IgD-negative memory B cell (primary cell): ENCODE measurements at regions not wholly inside any gene's neighbourhood (a gene's known extent, or its start where the extent isn't known, plus 50 kb on each side); places are given as distances from the start of the nearest gene placed in this dataset.
A peak's percentile ranks its signal among the peaks of the same experiment; 100 is the strongest.

ENCODE experiments used
- H3K27ac Mint-ChIP-seq, 3 donors: one replicate each; pipeline ENCODE4 v1.8.0; 2020 to 2022; ENCODE audit warnings: mild to moderate bottlenecking in 3 of 3, mixed read lengths in 3 of 3, moderate library complexity in 1 of 3
- H3K27me3 Mint-ChIP-seq: one replicate; pipeline ENCODE4 v1.8.0; 2021; ENCODE audit warnings: mixed read lengths
- H3K36me3 Mint-ChIP-seq: one replicate; pipeline ENCODE4 v1.8.0; 2020; ENCODE audit warnings: mild to moderate bottlenecking, mixed read lengths
- H3K4me1 Mint-ChIP-seq, 3 donors: one replicate each; pipeline ENCODE4 v1.8.0; 2020 to 2022; ENCODE audit warnings: mixed read lengths in 3 of 3, mild to moderate bottlenecking in 1 of 3
- H3K4me3 Mint-ChIP-seq, 4 donors: one replicate each; pipeline ENCODE4 v1.8.0; 2020 to 2022; ENCODE audit warnings: mild to moderate bottlenecking in 4 of 4, mixed read lengths in 4 of 4, moderate library complexity in 3 of 4
- H3K9me3 Mint-ChIP-seq, 3 donors: one replicate each; pipeline ENCODE4 v1.8.0; 2020 to 2021; ENCODE audit warnings: mixed read lengths in 3 of 3, mild to moderate bottlenecking in 1 of 3

DNA sequence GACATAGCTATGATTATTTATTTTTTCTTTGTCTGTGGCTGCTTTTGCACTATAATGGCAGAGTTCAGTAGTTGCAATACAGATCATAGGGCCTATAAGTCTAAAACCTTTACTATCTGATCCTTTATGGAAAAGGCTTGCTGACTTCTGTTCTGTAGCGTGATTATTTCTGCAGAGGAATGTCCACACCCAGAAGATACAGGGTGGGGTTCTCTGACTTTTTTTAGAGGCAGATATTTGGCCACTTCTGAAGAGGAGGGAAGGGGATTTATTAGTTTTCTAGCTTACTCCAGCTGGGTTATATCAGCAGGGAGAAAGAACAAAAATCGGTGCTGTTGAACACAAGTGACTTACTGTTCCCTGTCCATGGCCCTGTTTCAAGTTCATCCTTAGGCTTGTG, 97.6 kb downstream of the RPE65 start:
- peaks cover 2 to 5% (median 3%) of the 10 kb centered on the region in 3 donors for H3K9me3 Mint-ChIP-seq
- H3K4me3 Mint-ChIP-seq, result no peak overlapping the region
- H3K36me3 Mint-ChIP-seq, result no peaks in the 10 kb centered on the region
- H3K27ac Mint-ChIP-seq, result no peak overlapping the region
- H3K27me3 Mint-ChIP-seq, result no peaks in the 10 kb centered on the region
- H3K4me1 Mint-ChIP-seq, result peaks cover 7 to 10% (median 9%) of the 10 kb centered on the region in 3 donors

DNA sequence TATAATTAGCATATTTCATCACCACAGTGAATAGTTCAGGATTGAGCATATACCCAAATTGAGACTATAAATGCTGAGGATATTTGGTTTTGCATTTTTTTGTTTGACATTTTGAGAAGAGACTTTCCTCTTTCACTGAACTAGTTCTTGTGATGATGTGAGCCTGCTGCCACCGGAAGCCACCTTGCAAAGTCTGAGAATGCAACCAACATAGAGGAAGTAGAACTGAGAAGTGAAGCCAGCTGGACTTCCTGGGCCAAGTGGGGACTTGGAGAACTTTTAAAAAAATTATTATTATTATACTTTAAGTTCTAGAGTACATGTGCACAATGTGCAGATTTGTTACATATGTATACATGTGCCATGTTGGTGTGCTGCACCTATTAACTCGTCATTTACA, 102.3 kb downstream of the RPE65 start:
- Mint-ChIP-seq H3K27ac (peak overlapping the region in 2 of 3 donors; percentile 34 to 54), H3K9me3 (peaks cover 0 to 3% (median 2%) of the 10 kb centered on the region in 3 donors), H3K36me3 (no peaks in the 10 kb centered on the region), H3K4me3 (peak overlapping the region; percentile 5 to 58 (median 22)), H3K4me1 (peaks cover 10 to 21% (median 15%) of the 10 kb centered on the region in 3 donors), H3K27me3 (no peaks in the 10 kb centered on the region)

DNA sequence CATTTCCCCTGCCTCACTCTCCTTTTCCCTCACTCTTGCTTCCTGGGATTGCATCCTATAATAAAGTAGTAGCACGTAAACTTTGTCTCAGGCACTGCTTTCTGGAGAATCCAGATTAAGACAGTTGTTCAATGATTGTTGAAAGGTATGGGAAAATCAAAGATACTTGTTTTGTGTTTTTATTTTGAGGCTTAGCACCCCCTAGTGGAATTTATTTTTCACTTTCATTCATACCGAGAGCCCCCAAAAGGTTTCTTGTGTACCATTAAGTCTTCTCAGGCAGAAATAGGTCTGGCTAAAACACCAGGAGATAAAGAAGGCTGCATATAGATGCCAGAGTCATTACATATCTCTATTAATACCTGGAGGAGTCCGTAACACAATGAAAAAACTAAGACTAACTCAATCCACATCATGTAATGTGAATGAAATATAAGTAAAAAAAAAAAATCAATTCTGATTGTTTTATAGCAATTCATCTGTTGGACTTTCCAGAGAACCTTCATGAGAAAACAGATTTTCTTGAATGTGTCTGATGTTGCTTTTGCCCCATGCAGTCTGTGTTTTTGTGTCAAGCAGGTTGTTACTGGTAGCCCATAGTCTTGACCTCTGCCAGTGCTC, 103.5 kb downstream of the RPE65 start:
- no peaks in the 10 kb centered on the region for H3K27me3 Mint-ChIP-seq
- H3K36me3 Mint-ChIP-seq, result no peaks in the 10 kb centered on the region
- peak overlapping the region in 2 of 3 donors; percentile 66 to 91 for H3K27ac Mint-ChIP-seq
- H3K4me1 Mint-ChIP-seq, result peaks cover 10 to 21% (median 15%) of the 10 kb centered on the region in 3 donors
- peaks cover 0 to 3% (median 2%) of the 10 kb centered on the region in 3 donors for H3K9me3 Mint-ChIP-seq
- peak overlapping the region in 1 of 4 donors; percentile 19 for H3K4me3 Mint-ChIP-seq

DNA sequence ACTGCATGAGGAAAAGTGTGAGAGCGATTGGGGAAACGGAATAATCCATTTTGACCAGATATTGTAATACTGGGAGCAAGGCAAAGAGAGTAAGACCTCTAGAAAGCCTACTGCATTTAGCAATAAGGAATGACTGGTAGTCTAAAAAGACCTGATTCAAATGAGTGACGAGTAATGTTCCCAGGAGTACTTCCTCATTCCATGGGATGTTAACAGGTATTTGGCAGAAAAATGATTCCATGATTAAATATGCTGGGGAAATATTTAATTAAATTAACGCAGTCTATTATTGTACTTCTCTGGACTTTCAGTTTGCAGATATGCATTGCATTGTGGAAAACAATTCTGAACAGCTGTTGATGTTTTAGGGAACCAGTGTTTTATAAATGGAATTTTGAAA, 105.5 kb downstream of the RPE65 start:
- no peaks in the 10 kb centered on the region for H3K27me3 Mint-ChIP-seq
- H3K27ac Mint-ChIP-seq, result no peak overlapping the region
- H3K36me3 Mint-ChIP-seq, result no peaks in the 10 kb centered on the region
- peaks cover 0 to 3% (median 2%) of the 10 kb centered on the region in 3 donors for H3K9me3 Mint-ChIP-seq
- peaks cover 10 to 21% (median 11%) of the 10 kb centered on the region in 3 donors for H3K4me1 Mint-ChIP-seq
- no peak overlapping the region for H3K4me3 Mint-ChIP-seq

DNA sequence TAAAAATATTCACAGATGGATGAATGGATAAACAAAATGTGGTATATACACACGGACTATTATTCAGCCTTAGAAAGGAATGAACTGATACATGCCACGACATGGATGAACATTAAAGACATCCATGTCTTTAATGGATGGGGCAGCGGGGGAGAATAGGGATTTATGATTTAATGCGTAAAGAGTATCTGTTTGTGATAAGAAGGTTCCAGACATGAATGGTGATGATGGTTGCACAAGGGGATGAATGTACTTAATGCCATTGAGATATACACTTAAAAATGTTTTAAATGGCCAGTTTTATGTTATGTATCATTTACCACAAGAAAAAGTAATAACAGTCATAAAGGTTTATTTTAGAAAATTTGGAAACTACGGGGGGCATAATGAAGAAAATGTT, 108.6 kb upstream of the WLS start:
- Mint-ChIP-seq H3K4me3 (no peak overlapping the region), H3K4me1 (peaks cover 0 to 5% (median 5%) of the 10 kb centered on the region in 3 donors), H3K36me3 (no peaks in the 10 kb centered on the region), H3K27ac (no peak overlapping the region), H3K27me3 (peaks cover 3% of the 10 kb centered on the region), H3K9me3 (no peaks in the 10 kb centered on the region)

DNA sequence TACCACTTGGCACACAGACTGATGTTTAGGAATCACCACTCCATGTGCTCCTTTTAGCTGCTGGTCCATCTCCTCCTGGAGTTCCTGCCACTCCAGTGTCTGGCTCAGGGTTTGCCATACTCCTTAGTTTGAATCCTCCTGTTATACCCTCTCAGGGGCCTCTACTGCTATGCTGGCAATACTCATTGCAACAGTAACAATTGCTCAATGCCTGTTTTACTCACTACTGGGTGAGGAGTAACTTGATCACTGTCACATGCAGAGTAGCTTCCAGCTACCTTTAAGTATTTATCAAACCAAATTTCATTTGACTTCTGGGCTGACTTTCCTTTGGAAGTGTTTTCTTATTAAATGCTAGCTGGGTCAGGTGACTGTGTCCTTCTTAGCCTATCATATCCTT, 107.2 kb upstream of the WLS start:
- peak overlapping the region in 1 of 3 donors; percentile 59 for H3K27ac Mint-ChIP-seq
- no peaks in the 10 kb centered on the region for H3K9me3 Mint-ChIP-seq
- peaks cover 3% of the 10 kb centered on the region for H3K27me3 Mint-ChIP-seq
- H3K4me1 Mint-ChIP-seq, result peaks cover 0 to 3% (median 0%) of the 10 kb centered on the region in 3 donors
- no peaks in the 10 kb centered on the region for H3K36me3 Mint-ChIP-seq
- H3K4me3 Mint-ChIP-seq, result peak overlapping the region in 1 of 4 donors; percentile 61

DNA sequence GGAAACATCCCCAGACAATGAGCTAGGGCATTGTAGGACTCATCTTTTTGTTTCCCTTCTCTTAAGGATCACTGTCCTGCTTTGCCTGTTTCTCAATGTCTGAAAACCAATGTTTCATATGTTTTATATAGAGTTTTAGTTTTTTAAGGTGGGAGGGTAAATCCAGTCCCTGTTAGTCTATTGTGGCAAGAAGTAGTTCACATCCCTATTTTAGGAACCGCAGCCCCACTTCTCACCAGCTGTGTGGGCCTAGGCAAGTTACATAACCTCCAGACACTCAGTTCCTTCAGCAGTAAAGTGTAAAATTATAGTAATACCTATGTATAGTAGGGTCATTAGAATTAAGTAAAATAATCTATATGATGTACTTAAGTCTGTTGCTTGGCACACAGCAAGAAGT, 105.8 kb upstream of the WLS start:
- Mint-ChIP-seq H3K4me1 (peaks cover 0 to 3% (median 0%) of the 10 kb centered on the region in 3 donors), H3K9me3 (no peaks in the 10 kb centered on the region), H3K4me3 (no peak overlapping the region), H3K27ac (no peak overlapping the region), H3K36me3 (peaks cover 2% of the 10 kb centered on the region), H3K27me3 (peaks cover 3% of the 10 kb centered on the region)

DNA sequence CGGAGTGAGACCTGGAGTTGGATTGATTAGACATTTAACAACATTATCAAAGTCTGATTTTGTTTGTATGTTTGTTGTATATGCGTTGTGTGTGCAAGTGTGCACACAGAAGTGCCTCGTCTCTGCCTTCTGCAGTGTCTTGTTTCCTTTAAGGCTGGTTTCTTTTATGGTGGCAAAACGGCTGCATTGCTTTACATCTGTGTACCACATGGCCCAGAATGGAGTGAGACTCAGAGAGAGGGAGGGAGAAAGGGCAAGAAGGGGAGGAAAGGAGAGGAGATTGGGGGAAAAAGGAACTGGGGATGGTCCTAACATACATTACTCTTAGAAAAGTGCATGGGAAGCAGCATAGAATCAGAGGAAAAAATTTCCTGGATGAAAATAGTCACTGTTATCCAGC, 99.7 kb upstream of the WLS start:
- peaks cover 0 to 4% (median 0%) of the 10 kb centered on the region in 3 donors for H3K4me1 Mint-ChIP-seq
- peaks cover 2% of the 10 kb centered on the region for H3K27me3 Mint-ChIP-seq
- peaks cover 0 to 1% (median 0%) of the 10 kb centered on the region in 3 donors for H3K9me3 Mint-ChIP-seq
- H3K4me3 Mint-ChIP-seq, result no peak overlapping the region
- H3K27ac Mint-ChIP-seq, result peak overlapping the region in 1 of 3 donors; percentile 41
- H3K36me3 Mint-ChIP-seq, result peaks cover 2% of the 10 kb centered on the region

DNA sequence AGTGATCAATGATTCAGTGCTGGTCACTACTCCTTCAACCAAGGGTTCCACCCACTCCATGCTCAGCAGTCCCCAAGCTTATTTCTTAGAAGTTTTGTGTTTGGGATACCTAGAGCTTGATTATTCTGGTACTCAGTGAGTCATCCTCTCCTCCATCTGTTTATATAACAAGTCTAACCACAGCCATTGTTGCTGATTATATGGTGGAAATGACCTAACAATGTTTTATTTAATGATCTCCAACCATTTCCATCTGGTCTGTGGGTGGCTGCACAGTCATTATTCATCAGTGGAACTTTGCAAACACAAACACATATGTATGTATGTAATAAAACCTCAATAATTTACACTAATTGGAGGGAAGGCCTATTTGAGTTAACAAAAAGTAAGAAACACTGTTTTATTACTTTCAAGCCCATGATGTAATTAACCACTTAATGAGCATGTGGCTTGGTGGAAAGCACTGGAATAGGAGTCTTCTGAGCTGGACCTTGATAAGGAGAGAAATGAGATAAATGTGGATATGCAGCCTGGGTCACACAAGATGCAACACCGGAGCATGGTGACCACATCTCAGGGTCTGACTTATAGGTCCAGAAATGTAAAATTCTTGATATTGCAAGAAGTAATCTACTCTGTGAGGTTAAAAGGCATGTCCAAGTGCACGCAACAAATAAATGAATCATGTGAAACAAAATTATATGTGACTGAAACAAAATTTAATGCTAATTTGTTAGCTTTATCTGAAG, 99.0 kb upstream of the WLS start:
- H3K27me3 Mint-ChIP-seq, result peaks cover 2% of the 10 kb centered on the region
- H3K9me3 Mint-ChIP-seq, result peaks cover 0 to 1% (median 0%) of the 10 kb centered on the region in 3 donors
- H3K36me3 Mint-ChIP-seq, result peaks cover 2% of the 10 kb centered on the region
- no peak overlapping the region for H3K27ac Mint-ChIP-seq
- peaks cover 0 to 4% (median 0%) of the 10 kb centered on the region in 3 donors for H3K4me1 Mint-ChIP-seq
- no peak overlapping the region for H3K4me3 Mint-ChIP-seq

DNA sequence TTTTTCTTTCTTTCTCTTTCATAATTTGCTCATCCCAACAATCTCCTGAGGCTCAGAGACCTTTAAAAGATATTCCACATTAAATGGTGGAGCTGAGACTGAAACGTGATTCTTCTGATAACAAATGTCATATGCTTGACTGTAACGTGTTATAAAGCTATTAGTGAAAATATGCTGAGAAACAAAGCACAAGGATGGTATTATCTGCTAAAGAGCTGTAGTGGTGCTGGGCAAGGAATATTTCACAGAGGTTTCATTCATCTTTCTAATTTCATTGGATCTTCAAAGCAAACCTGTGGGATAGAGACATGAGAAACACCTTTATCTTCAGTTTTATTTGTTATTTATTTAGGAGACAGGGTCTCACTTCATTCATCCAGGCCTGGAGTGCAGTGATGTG, 98.1 kb upstream of the WLS start:
- H3K27me3 Mint-ChIP-seq, result peaks cover 2% of the 10 kb centered on the region
- peaks cover 0 to 4% (median 0%) of the 10 kb centered on the region in 3 donors for H3K4me1 Mint-ChIP-seq
- no peak overlapping the region for H3K27ac Mint-ChIP-seq
- H3K9me3 Mint-ChIP-seq, result peaks cover 0 to 4% (median 1%) of the 10 kb centered on the region in 3 donors
- no peak overlapping the region for H3K4me3 Mint-ChIP-seq
- H3K36me3 Mint-ChIP-seq, result peaks cover 2% of the 10 kb centered on the region

DNA sequence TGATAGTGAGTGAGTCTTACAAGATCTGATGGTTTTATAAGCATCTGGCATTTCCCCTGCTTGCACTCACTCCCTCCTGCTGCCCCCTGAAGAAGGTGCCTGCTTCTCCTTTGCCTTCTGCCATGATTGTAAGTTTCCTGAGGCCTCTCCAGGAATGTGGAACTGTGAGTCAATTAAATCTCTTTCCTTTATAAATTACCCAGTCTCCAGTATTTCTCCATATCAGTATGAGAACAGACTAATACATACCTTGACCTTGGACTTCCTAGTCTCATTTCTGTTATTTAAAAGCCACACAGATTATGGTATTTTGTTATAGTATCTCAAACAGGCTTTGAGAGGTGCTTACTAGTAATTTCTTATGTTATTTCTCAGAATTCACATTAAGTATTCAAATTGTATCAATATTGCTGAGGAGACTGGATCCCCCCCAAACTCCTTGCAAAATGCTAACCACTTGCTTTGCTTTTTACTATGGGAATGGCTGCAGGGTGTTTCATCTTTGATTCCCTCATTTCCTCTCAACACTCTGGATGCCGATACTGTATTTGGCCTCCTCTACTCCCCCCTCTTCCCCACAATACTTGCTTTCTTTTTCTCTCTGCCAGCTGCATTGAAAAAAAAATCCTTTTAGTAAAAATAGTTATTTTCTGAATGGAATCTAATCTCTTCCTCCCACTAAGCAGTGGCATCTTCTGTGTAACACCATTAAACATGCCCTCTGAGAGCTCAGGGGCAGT, 96.9 kb upstream of the WLS start:
- H3K9me3 Mint-ChIP-seq, result peaks cover 0 to 4% (median 1%) of the 10 kb centered on the region in 3 donors
- peaks cover 0 to 4% (median 0%) of the 10 kb centered on the region in 3 donors for H3K4me1 Mint-ChIP-seq
- H3K36me3 Mint-ChIP-seq, result peaks cover 6% of the 10 kb centered on the region
- peaks cover 2% of the 10 kb centered on the region for H3K27me3 Mint-ChIP-seq
- H3K4me3 Mint-ChIP-seq, result no peak overlapping the region
- no peak overlapping the region for H3K27ac Mint-ChIP-seq

DNA sequence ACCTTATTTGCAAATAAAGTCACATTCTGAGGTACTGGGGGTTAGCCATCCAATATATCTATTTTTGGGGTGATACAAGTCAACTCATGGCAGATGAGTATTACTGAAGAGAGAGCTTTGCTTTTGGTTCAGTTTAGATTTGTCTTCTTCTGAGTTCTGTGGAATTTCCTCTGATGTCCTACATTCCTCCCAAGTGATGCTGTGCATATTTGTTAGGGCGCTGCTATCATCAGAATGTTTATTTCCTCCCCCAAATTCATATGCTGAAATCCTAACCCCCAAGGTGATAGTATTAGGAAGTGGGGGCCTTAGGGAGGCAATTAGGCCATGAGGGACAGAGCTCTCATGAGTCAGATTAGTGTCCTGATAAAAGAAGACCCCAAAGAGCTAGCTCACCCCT, 96.2 kb upstream of the WLS start:
- H3K4me3 Mint-ChIP-seq, result no peak overlapping the region
- H3K4me1 Mint-ChIP-seq, result peaks cover 0 to 4% (median 0%) of the 10 kb centered on the region in 3 donors
- H3K27me3 Mint-ChIP-seq, result peaks cover 2% of the 10 kb centered on the region
- peaks cover 0 to 4% (median 1%) of the 10 kb centered on the region in 3 donors for H3K9me3 Mint-ChIP-seq
- H3K36me3 Mint-ChIP-seq, result peaks cover 4% of the 10 kb centered on the region
- H3K27ac Mint-ChIP-seq, result no peak overlapping the region

DNA sequence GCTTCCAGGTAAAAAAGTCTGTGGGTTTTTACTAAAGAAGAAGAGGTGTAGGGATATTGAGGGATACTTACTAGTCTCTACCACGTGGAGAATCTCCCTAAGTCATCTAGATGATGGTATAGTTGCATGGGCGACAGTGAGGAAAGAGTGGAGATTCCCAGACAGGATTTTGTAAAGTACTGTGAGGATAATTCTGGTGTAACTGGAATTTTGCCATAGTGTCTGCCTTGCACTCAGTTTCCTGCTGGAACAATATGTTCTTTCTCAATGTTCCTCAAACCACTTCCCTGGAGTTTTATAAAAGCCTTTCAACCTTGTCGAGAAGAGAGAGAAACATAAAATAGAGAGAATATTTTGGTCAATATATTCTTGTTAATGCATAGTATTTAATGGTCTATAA, 95.1 kb upstream of the WLS start:
- peaks cover 0 to 4% (median 1%) of the 10 kb centered on the region in 3 donors for H3K9me3 Mint-ChIP-seq
- H3K27me3 Mint-ChIP-seq, result peaks cover 2% of the 10 kb centered on the region
- no peak overlapping the region for H3K4me3 Mint-ChIP-seq
- no peak overlapping the region for H3K27ac Mint-ChIP-seq
- peaks cover 0 to 4% (median 0%) of the 10 kb centered on the region in 3 donors for H3K4me1 Mint-ChIP-seq
- peaks cover 4% of the 10 kb centered on the region for H3K36me3 Mint-ChIP-seq

DNA sequence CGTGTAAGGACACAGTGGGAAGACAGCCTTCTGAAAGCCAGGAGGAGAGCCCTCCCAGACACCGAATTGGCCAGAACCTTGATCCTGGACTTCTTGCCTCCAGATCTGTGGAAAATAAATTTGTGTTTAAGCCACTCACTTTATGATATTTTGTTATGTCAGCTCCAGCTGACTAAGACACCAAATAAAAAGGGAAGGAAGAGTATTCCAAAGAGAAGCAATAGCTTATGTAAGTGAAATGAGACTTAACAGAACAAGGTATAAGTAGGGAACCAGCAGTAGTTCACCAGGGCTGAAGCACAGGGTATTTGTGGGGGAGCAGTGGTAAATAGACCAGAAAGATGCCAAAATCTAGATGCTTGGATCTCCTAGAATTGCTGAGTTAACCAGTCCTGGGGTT, 94.2 kb upstream of the WLS start:
- Mint-ChIP-seq H3K27me3 (peaks cover 2% of the 10 kb centered on the region), H3K9me3 (peaks cover 0 to 4% (median 1%) of the 10 kb centered on the region in 3 donors), H3K4me1 (peaks cover 0 to 4% (median 0%) of the 10 kb centered on the region in 3 donors), H3K36me3 (peaks cover 4% of the 10 kb centered on the region), H3K27ac (no peak overlapping the region), H3K4me3 (no peak overlapping the region)

DNA sequence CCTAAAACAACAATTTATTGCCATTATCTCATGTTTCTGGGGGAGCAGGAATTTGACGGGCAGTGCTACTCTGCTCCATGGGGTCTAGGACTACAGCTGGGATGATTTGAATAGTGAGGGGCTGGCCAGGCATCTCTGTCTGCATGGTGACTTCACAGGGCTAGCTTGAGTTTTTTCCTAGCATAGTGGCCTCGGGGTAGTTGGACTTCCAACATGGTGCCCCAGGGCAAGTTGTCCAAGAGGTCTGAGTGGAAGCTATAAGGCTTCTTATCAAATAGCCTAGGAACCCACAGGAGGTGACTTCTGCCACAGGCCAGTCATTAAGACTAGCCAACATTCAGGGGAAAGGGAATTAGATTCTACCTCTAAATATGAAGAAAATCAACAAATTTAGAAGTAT, 92.0 kb upstream of the WLS start:
- Mint-ChIP-seq H3K4me1 (no peaks in the 10 kb centered on the region), H3K4me3 (no peak overlapping the region), H3K36me3 (peaks cover 4% of the 10 kb centered on the region), H3K27me3 (peaks cover 3% of the 10 kb centered on the region), H3K9me3 (peaks cover 0 to 4% (median 1%) of the 10 kb centered on the region in 3 donors), H3K27ac (no peak overlapping the region)
